Astrocyte (in vitro differentiated cells and primary cell): ENCODE measurements at regions not wholly inside any gene's neighbourhood (a gene's known extent, or its start where the extent isn't known, plus 50 kb on each side); places are given as distances from the start of the nearest gene placed in this dataset.

Experiments used
- DNase-seq: peaks from one replicate; pipeline ENCODE4 v3.0.0-alpha.2; 2010; ENCODE audit warnings: low read depth
- FAIRE-seq: peaks from 2 replicates; lab custom pipeline; 2011; peaks lifted over from hg19 to GRCh38; lab: Jason Lieb, UNC
- H2AFZ ChIP-seq: 2 replicates; pipeline ENCODE4 v1.6.0; 2012; ENCODE audit warnings: low read depth, low read length, inconsistent platforms
- H3K27ac ChIP-seq: 2 replicates; pipeline ENCODE4 v1.5.1; 2011; ENCODE audit warnings: low read depth, low read length, inconsistent platforms
- H3K27me3 ChIP-seq: 2 replicates; pipeline ENCODE4 v1.6.0; 2011; ENCODE audit warnings: low read length, inconsistent platforms; ENCODE audit not compliant: insufficient read depth
- H3K36me3 ChIP-seq: 2 replicates; pipeline ENCODE4 v1.5.1; 2011; ENCODE audit warnings: low read length, inconsistent platforms; ENCODE audit not compliant: insufficient read depth
- H3K4me1 ChIP-seq: 2 replicates; pipeline ENCODE4 v1.5.1; 2011; ENCODE audit warnings: low read length, inconsistent platforms; ENCODE audit not compliant: insufficient read depth
- H3K4me2 ChIP-seq: 2 replicates; pipeline ENCODE4 v1.6.0; 2012; ENCODE audit warnings: low read length, inconsistent platforms
- H3K4me3 ChIP-seq: 2 replicates; pipeline ENCODE4 v1.5.1; 2011; ENCODE audit warnings: low read depth, mild to moderate bottlenecking, low read length, inconsistent platforms; ENCODE audit not compliant: insufficient read depth
- H3K79me2 ChIP-seq: 2 replicates; pipeline ENCODE4 v1.6.0; 2012; ENCODE audit warnings: mild to moderate bottlenecking, low read length, inconsistent platforms; ENCODE audit not compliant: insufficient read depth
- H3K9ac ChIP-seq: 2 replicates; pipeline ENCODE4 v1.6.0; 2012; ENCODE audit warnings: mild to moderate bottlenecking, low read length, inconsistent platforms
- H3K9me3 ChIP-seq: 2 replicates; pipeline ENCODE4 v1.5.1; 2012; ENCODE audit warnings: low read depth, mild to moderate bottlenecking, low read length, inconsistent platforms; ENCODE audit not compliant: insufficient read depth
- H4K20me1 ChIP-seq: 2 replicates; pipeline ENCODE4 v1.6.0; 2012; ENCODE audit warnings: low read length, inconsistent platforms; ENCODE audit not compliant: insufficient read depth
- H3K27ac Mint-ChIP-seq: one replicate; pipeline ENCODE4 v1.8.0; 2021; ENCODE audit warnings: mild to moderate bottlenecking, mixed read lengths; ENCODE audit not compliant: unreplicated experiment
- H3K27me3 Mint-ChIP-seq: one replicate; pipeline ENCODE4 v1.8.0; 2021; ENCODE audit warnings: low read depth, mixed read lengths; ENCODE audit not compliant: unreplicated experiment
- H3K36me3 Mint-ChIP-seq: one replicate; pipeline ENCODE4 v1.8.0; 2021; ENCODE audit warnings: low read depth, mixed read lengths; ENCODE audit not compliant: unreplicated experiment
- H3K4me1 Mint-ChIP-seq: one replicate; pipeline ENCODE4 v1.8.0; 2021; ENCODE audit warnings: low read depth, mixed read lengths; ENCODE audit not compliant: unreplicated experiment
- H3K4me3 Mint-ChIP-seq: one replicate; pipeline ENCODE4 v1.8.0; 2021; ENCODE audit warnings: mild to moderate bottlenecking, moderate library complexity, mixed read lengths; ENCODE audit not compliant: unreplicated experiment
- H3K9me3 Mint-ChIP-seq: one replicate; pipeline ENCODE4 v1.8.0; 2021; ENCODE audit warnings: mild to moderate bottlenecking, mixed read lengths; ENCODE audit not compliant: unreplicated experiment
- EZH2 ChIP-seq: IDR thresholded peaks from 2 replicates; pipeline ENCODE4 v1.6.1; 2012; ENCODE audit warnings: mild to moderate bottlenecking, low read length, inconsistent platforms; ENCODE audit not compliant: insufficient read depth
- TF ChIP-seq, protein P1 (sequence below): IDR thresholded peaks from 2 replicates; pipeline ENCODE4 v1.5.1; 2011; ENCODE audit warnings: low read depth, mild to moderate bottlenecking, inconsistent platforms, low read length, moderate library complexity; ENCODE audit not compliant: insufficient read depth

DNA sequence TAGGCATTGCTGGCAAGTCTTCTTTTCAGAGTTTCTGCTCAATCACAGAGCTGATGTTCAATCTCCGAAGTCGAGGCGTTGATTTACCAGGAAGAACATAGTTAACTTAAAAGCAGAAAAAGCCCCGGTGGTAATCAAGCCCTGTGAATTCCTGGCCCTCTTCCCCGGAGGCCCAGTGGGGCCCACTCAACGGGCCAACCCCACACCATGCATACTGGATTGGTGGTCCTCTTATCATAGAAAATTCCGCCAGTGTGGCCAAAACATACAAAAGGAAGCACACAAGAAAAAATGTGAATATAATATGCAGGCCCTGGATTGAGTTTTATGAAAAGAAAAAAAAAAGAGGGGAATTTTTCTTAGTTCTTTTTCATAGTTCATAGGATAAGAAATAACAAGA lies 873.0 kb upstream of the NR2F2 start:
- no peak overlapping the region for H2AFZ ChIP-seq
- H3K4me1 Mint-ChIP-seq = no peaks in the 10 kb centered on the region

GRCh38 chr15:95458721-95459120 lies 871.8 kb upstream of the NR2F2 start:
- Mint-ChIP-seq H3K9me3 (no peaks in the 10 kb centered on the region), H3K36me3 (no peaks in the 10 kb centered on the region), H3K4me3 (no peak overlapping the region), H3K27me3 (no peaks in the 10 kb centered on the region), H3K27ac (no peak overlapping the region), H3K4me1 (no peaks in the 10 kb centered on the region)
- no peak overlapping the region for H2AFZ ChIP-seq
- no peaks in the 10 kb centered on the region for H3K4me1 ChIP-seq
- DNase-seq = no peak
- no peak overlapping the region for H3K4me2 ChIP-seq
- no peak for TF ChIP-seq EZH2
- TF ChIP-seq, protein P1, sequence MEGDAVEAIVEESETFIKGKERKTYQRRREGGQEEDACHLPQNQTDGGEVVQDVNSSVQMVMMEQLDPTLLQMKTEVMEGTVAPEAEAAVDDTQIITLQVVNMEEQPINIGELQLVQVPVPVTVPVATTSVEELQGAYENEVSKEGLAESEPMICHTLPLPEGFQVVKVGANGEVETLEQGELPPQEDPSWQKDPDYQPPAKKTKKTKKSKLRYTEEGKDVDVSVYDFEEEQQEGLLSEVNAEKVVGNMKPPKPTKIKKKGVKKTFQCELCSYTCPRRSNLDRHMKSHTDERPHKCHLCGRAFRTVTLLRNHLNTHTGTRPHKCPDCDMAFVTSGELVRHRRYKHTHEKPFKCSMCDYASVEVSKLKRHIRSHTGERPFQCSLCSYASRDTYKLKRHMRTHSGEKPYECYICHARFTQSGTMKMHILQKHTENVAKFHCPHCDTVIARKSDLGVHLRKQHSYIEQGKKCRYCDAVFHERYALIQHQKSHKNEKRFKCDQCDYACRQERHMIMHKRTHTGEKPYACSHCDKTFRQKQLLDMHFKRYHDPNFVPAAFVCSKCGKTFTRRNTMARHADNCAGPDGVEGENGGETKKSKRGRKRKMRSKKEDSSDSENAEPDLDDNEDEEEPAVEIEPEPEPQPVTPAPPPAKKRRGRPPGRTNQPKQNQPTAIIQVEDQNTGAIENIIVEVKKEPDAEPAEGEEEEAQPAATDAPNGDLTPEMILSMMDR = no peak
- H3K36me3 ChIP-seq = no peaks in the 10 kb centered on the region
- no peaks in the 10 kb centered on the region for H3K9me3 ChIP-seq
- H3K79me2 ChIP-seq = no peaks in the 10 kb centered on the region
- H3K27me3 ChIP-seq = peaks cover 2% of the 10 kb centered on the region
- no peak overlapping the region for H3K9ac ChIP-seq
- H3K27ac ChIP-seq = no peak overlapping the region
- no peak overlapping the region for H3K4me3 ChIP-seq
- FAIRE-seq = no peak
- no peaks in the 10 kb centered on the region for H4K20me1 ChIP-seq

More for the DNA sequence above, 873.0 kb upstream of the NR2F2 start:
- DNase-seq (no peak), FAIRE-seq (no peak)
- no peaks in the 10 kb centered on the region for H4K20me1 ChIP-seq
- H3K4me3 ChIP-seq = no peak overlapping the region
- Mint-ChIP-seq H3K4me3 (no peak overlapping the region), H3K27ac (no peak overlapping the region), H3K36me3 (no peaks in the 10 kb centered on the region), H3K9me3 (no peaks in the 10 kb centered on the region), H3K27me3 (no peaks in the 10 kb centered on the region)
- TF ChIP-seq, protein P1 = no peak
- no peak for TF ChIP-seq EZH2
- H3K4me1 ChIP-seq = no peaks in the 10 kb centered on the region
- H3K4me2 ChIP-seq = no peak overlapping the region
- H3K27me3 ChIP-seq = peaks cover 2% of the 10 kb centered on the region
- H3K36me3 ChIP-seq = no peaks in the 10 kb centered on the region
- no peaks in the 10 kb centered on the region for H3K79me2 ChIP-seq
- H3K9ac ChIP-seq = no peak overlapping the region
- no peak overlapping the region for H3K27ac ChIP-seq
- H3K9me3 ChIP-seq = no peaks in the 10 kb centered on the region

DNA sequence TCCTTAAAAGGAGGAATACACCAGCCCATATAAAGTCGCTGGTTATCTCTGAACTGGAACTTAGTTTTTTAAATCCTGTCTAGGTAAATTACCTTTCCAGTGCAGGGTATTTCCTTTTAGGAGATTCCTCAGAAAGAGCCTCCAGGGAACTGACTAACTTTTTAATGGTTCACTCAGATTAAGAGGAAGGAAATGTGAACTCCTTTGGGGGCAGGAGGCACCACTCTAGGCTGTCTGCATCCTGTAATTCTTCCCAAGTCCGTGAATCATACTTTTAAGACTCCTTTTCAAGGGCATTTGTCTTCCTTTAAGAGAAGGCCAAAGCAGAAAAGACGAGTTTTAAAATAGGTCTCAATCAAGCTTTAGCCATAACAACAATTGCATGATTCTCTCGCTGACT lies 871.2 kb upstream of the NR2F2 start:
- no peak overlapping the region for H3K4me3 ChIP-seq
- Mint-ChIP-seq H3K27ac (no peak overlapping the region), H3K4me1 (no peaks in the 10 kb centered on the region), H3K9me3 (no peaks in the 10 kb centered on the region), H3K36me3 (no peaks in the 10 kb centered on the region), H3K4me3 (no peak overlapping the region), H3K27me3 (no peaks in the 10 kb centered on the region)
- no peaks in the 10 kb centered on the region for H4K20me1 ChIP-seq
- H2AFZ ChIP-seq = no peak overlapping the region
- peaks cover 2% of the 10 kb centered on the region for H3K27me3 ChIP-seq
- DNase-seq = no peak
- FAIRE-seq = no peak
- no peaks in the 10 kb centered on the region for H3K79me2 ChIP-seq
- H3K9me3 ChIP-seq = no peaks in the 10 kb centered on the region
- no peaks in the 10 kb centered on the region for H3K4me1 ChIP-seq
- no peak overlapping the region for H3K27ac ChIP-seq
- no peak overlapping the region for H3K9ac ChIP-seq
- TF ChIP-seq EZH2 = no peak
- TF ChIP-seq, protein P1 = no peak
- peak overlapping the region; percentile 13 for H3K4me2 ChIP-seq
- H3K36me3 ChIP-seq = no peaks in the 10 kb centered on the region
